SIG-M5 (cell line): ENCODE measurements at regions not wholly inside any gene's neighbourhood (a gene's known extent, or its start where the extent isn't known, plus 50 kb on each side); places are given as distances from the start of the nearest gene placed in this dataset.
"Not testable (repeated sequence)": the region's sequence is repeated elsewhere in the genome, so short reads cannot be mapped to it uniquely, and the experiment has no call there.

Experiments
- DNase-seq: peaks from one replicate; lab custom pipeline; 2025; lab: John Stamatoyannopoulos, UW

GRCh38 chr2:196279541-196279940 is 108.2 kb upstream of the STK17B start:
- DNase-seq = no peak

GRCh38 chr2:196284144-196284844 is 112.9 kb upstream of the STK17B start:
- DNase-seq = no peak

GRCh38 chr2:196284866-196285557 is 113.6 kb upstream of the STK17B start:
- DNase-seq = no peak

- DNase-seq = no peak
Measured at GRCh38 chr2:196286821-196287220, 115.4 kb upstream of the STK17B start.

GRCh38 chr2:196287523-196287922 is 116.1 kb upstream of the STK17B start:
- DNase-seq = no peak

- DNase-seq = no peak
Measured at GRCh38 chr2:196288006-196288538, 116.7 kb upstream of the STK17B start.

- DNase-seq = no peak
Measured at GRCh38 chr2:196289000-196289399, 117.6 kb upstream of the STK17B start.

- DNase-seq = no peak
Measured at GRCh38 chr2:196290136-196290535, 118.8 kb upstream of the STK17B start.

- no peak for DNase-seq
Measured at GRCh38 chr2:196290569-196290968, 119.2 kb upstream of the STK17B start.

GRCh38 chr2:196291426-196291825 is 120.0 kb upstream of the STK17B start:
- DNase-seq = no peak

GRCh38 chr2:196291873-196292800 is 120.8 kb upstream of the STK17B start:
- no peak for DNase-seq

GRCh38 chr2:196293751-196294515 is 122.6 kb upstream of the STK17B start:
- DNase-seq = no peak

- no peak for DNase-seq
Measured at GRCh38 chr2:196294516-196294909, 123.1 kb upstream of the STK17B start.

- no peak for DNase-seq
Measured at GRCh38 chr2:196295005-196295404, 123.6 kb upstream of the STK17B start.

GRCh38 chr2:196298106-196298723 is 126.8 kb upstream of the STK17B start:
- not testable (repeated sequence) for DNase-seq

GRCh38 chr2:196307775-196308305 is 136.5 kb upstream of the STK17B start:
- DNase-seq = no peak

- DNase-seq = no peak
Measured at GRCh38 chr2:196309691-196310090, 138.3 kb upstream of the STK17B start.

GRCh38 chr2:196314157-196314556 is 142.8 kb upstream of the STK17B start:
- DNase-seq = no peak

GRCh38 chr2:196314780-196315179 is 143.4 kb upstream of the STK17B start:
- no peak for DNase-seq

GRCh38 chr2:196315388-196316049 is 144.1 kb upstream of the STK17B start:
- no peak for DNase-seq
